C4-2B (cell line): ENCODE measurements at regions not wholly inside any gene's neighbourhood (a gene's known extent, or its start where the extent isn't known, plus 50 kb on each side); places are given as distances from the start of the nearest gene placed in this dataset.

Experiments used
- ZFX ChIP-seq: fragments of 450-650 bp; IDR thresholded peaks from 2 replicates; pipeline ENCODE4 v1.6.1; 2017
- TF ChIP-seq, protein P1 (sequence below): fragments of 450-650 bp; conservative IDR thresholded peaks from 2 replicates; pipeline ENCODE4 v1.5.1; 2017; ENCODE audit warnings: mild to moderate bottlenecking

DNA sequence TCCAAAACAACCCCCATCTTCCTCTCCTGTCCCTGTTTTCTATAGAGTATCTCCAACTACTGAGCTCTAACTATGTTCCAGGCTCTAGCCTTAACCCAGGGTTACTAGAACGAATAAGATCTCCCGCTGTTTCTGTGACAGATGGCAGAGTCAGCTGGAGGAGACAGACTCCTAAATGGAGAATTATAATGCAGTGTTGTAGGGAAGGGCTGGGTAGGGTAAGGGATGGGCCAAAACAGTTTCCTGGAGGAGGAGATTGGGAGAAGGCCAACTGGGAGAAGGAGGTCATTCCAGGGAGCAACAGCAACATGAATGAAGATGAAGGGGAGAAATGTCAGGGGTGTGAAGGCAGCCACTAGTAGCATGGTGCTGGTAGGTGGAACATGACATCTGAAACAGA is 73.4 kb upstream of the ANO4 start:
- TF ChIP-seq, protein P1, sequence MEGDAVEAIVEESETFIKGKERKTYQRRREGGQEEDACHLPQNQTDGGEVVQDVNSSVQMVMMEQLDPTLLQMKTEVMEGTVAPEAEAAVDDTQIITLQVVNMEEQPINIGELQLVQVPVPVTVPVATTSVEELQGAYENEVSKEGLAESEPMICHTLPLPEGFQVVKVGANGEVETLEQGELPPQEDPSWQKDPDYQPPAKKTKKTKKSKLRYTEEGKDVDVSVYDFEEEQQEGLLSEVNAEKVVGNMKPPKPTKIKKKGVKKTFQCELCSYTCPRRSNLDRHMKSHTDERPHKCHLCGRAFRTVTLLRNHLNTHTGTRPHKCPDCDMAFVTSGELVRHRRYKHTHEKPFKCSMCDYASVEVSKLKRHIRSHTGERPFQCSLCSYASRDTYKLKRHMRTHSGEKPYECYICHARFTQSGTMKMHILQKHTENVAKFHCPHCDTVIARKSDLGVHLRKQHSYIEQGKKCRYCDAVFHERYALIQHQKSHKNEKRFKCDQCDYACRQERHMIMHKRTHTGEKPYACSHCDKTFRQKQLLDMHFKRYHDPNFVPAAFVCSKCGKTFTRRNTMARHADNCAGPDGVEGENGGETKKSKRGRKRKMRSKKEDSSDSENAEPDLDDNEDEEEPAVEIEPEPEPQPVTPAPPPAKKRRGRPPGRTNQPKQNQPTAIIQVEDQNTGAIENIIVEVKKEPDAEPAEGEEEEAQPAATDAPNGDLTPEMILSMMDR: no peak
- no peak for TF ChIP-seq ZFX
